HuH-7.5 (cell line): ENCODE measurements at regions not wholly inside any gene's neighbourhood (a gene's known extent, or its start where the extent isn't known, plus 50 kb on each side); places are given as distances from the start of the nearest gene placed in this dataset.

Experiments used
- DNase-seq: peaks from one replicate; pipeline ENCODE4 v3.0.0; 2011; ENCODE audit warnings: low spot score

DNA sequence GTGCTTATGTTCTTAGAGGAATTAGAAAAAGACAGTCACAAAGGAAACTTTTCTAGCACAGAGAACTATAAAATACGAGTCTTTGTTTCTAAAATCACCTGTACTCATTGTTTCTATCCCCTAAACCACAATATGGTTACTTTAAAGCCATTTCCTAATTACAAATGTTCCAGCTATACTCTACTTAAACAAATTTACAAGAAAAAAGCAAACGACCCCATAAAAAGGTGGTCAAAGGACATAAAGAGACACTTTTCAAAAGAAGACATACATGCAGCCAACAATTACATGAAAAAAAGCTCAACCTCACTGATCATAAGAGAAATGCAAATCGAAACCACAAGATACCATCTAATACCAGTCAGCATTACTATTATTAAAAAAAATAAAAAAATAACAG lies 447.3 kb downstream of the RAB28 start:
- no peak for DNase-seq

DNA sequence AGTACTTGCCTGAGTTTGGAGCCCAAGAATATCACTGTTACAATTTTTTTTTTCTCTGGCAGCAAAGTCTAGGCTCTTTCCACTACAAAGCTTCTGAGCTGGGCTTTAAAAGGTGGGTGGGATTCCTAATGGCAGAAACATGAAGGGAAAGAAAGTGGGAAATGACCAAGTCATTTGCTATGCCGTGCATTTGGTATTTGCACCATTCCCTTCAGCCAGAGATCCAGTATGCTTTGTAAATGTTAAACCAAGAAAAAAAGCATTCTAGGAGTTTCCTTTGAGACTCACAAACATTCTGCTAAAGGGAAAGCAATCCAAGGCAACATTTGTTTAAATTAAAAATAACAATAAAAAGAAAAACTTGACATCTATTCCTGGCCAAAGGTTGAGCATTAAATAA lies 451.2 kb downstream of the RAB28 start:
- DNase-seq, result no peak

DNA sequence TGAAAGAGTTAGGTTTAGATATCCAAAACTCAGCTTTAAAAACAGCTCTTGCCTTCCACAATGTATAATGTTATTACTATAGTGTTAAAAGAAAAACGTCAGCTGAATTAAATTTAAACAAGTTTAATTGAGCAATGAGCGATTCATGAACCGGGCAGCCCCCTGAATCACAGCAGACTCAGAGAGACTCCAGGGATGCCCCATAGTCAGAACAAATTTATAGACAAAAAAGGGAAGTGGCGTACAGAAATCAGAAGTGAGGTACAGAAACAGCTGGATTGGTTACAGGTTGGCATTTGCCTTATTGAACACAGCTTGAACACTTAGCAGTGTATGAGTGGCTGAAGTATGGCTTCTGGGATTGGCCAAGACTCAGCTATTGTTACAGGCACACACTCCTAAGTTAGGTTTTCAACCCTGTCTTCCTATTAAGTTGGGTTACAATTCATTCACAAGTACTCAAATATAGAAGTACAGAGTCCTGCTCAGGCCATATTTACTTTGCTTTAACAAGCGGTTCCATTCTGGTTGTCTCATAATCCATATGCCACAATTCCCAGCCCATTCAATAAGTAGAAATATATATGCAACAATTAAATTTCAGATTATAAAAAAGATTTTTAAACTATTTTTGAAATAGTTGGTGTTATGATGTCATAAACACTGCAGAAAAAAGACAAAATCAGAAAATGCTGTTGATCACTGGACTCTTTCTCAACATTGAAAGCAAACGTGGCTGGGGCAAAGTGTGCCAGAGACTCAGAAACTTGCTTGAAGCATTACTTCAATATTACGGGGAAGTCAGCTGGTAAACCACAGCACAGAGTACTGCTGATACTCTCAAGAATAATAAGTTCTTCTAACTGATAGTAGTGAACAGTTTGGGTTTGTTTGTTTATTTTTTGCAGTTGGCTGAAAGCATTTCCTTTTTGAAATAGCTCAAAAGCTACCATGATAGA lies 459.7 kb downstream of the RAB28 start:
- DNase-seq, result no peak

DNA sequence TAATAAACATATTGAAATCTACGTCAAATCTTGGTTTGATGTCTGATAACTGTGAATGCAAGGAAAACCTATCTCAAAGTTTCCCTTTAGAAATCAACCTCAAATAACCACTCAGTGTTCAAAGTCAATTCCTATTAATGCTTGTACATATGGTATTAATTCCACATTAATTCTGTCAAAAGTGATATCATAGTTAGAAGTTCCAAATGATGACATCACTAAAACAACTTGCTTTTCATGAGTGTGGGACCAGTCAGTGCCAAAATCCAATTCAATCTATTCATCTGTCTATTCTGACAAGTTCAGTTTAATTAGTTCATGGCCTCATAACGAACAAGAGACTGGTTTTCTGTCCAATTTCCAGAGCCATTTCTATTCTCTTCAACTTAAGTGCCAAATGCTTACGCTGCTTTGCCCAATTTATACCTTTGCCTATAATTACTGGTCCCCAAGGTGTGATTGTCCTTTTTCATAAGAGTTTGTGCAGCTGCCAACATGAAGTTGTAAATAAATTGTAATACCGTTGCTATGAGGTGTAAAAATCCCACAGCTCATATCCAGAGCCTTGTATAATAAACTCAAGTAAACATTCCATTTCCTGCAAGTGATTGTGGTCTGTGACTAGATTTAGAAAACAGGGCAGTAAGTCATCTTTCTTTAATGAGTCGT lies 476.2 kb downstream of the RAB28 start:
- no peak for DNase-seq

DNA sequence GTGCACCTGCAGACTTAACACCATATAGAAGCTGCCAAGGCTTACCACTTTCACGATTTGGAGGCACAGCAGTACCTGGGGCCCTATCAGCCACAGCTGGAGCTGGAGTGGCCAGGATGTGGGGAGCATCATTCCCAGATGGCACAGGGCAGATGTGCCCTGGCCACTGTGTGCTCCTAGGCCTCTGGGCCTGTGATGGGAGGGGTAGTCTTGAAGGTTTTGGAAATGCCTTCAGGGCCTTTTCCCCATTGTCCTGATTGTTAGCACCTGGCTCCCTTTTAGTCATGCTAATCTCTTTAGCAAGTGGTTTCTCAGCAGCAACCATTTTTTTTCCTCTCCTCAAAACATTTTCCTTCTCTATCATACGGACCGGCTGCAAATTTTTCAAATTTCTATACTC lies 490.2 kb downstream of the RAB28 start:
- DNase-seq, result no peak

DNA sequence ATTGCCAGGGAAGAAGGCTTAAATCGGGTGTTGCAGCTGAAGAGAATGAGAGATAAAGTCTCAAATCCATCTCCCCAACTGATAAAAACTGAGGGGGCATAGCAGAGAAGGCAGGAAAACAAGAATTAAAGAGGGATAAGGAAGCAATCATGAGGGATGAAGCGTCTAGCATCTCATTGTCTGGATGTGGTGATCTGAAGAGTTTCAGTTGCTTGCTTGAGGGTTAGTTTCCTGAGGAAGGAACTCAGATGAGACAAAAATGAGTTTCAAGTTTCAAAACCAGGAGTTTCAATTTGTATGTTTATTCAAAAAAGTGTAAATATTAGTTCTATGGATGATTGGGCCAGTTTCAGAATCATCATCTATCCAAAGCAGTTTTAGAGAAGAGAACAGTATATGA lies 496.9 kb downstream of the RAB28 start:
- no peak for DNase-seq

DNA sequence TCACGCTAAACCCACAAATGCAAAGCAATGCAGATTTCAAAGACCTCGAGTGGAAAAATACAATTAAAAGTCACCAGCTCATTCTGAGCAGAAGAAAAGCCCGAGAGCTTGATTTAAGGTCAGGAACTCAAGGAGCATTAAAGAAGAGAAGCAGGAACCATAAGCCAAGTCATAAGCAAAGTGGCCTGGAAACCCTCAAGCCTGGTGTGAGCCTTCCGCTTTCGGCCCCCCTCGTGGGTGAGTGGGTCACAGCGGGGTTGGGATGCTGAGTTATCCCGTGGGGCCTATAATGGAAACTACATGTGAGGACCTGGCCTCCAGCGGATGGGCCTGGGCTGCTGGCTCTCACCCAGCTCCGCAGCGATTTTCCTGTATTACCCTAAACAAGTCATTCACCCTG lies 504.3 kb downstream of the RAB28 start:
- no peak for DNase-seq

DNA sequence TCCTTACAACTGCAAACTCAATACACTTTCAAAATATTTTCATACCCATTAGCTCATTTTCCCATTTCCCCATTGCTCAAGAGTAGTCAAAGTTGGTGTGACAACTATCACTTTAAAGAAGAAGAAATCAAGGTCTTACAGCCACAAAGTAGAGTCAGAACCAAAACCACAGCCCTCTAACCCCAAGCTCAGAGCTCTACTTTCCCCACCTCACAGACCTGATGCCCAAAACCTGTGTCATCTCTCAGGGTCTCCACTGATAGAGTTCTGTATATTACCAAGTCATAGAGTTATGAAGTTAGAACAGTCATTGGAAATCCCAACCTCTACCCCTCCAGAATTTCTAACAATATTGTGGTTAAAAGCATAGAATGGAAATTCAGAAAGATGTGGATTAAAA lies 505.8 kb downstream of the RAB28 start:
- DNase-seq, result no peak

DNA sequence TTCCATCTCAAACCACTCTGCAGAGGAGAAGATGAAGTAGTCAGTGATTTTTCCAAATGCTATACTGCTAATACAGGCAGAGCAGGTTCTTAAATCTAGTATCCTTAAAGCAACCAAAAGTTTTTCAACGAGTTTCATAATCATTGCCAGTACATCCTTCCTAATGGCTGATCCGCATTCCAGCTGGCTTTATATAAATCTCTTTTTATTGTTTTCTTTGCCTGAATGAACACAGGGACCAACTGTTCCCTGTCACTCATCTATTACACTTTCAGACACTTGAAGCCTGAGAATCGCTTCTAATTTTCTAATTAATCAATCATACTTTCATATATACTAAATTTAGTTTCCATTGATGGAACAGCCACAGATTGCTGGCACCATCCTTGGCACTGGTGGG lies 508.6 kb downstream of the RAB28 start:
- no peak for DNase-seq

DNA sequence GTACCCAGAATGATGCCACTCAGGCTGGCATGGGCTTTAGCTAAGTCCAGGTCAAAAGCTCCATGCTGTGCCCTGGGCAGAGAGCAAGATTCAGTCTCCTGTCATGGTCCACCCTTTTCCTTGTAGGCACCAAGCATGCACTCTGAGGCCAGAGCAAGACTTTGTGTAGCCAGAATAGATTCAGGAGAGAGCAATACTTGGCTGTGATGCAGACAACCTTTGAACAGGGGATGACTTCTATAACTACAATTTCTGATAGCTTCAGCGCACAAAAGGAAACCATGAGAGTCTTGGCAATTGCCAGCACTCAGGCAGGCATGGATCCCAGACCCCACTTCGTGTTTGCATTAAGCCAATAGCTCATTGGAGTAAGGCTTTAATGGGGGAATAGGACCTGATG lies 510.6 kb downstream of the RAB28 start:
- DNase-seq, result no peak

DNA sequence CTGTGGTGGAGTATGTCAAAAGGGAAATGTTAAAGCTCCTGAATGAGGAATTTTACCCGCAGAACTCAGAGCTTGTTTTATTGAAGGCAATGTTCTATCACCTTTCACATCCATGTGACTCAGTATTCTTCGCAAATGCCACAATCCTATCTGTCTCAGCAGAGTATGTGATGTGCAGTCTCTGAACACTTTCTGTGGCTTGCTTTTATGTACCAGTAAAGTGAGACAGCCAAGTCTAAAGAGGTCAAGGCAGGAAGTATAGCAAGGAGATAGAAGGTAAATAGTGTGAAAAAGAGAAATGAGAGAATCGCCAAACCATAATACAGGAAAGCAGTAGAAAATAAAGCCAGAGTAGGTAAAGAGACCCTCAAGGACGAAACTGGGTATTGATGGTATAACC lies 515.8 kb downstream of the RAB28 start:
- no peak for DNase-seq

DNA sequence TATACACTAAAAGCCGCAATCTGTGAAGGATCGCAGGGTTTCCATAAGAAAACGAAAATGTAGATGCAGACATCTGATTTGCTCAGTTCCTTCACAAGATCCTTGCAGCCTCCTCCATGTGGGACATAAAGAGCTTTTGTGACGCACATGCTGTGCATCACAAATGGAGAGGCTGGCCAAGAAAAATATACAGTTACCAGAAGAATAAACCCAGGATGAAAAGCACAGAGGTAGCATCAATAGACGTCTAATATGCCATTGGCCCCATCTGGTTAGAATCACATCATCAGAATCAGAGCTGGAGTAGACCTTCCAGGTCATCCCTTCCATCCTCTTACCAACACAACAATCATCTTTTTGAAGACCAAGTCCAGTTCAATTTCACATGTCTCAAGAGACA lies 517.4 kb downstream of the RAB28 start:
- DNase-seq, result no peak

DNA sequence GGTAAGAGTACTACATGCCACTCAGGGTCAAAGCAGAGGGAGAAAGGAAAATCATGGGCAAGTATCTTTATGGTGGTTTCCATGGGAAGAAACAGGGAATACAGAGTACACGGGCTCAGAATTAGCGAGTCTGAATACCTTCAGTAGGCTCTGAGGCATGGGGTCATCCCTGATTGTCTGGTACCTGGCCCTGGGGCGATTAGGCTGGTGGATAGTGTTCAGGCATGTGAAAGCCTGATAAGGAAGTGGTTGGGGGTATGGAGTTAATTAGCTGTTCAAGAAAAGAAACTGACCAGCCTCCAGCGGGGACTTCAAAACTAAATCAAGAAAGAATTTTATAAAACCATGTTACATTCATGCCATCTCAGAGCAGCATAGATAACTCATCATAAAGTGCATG lies 518.8 kb downstream of the RAB28 start:
- no peak for DNase-seq

DNA sequence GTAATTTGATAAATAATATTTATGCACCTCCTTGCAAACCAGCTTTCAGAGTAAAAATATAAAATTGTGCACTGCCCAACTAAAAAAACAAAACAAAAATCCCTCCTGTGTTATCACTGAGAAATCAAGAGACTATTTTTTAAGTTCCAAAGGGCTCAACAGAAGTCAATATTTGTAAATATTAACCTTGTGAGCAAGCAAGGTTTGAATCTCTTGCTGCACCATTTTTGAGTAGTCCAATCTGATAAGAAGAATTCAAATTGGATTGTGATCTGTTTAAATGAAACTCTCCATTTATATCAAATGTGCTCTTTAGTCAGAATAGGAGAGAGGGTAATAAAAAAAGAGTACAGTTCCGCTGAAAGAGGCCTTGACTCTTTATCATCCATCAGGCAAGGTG lies 520.2 kb downstream of the RAB28 start:
- no peak for DNase-seq

DNA sequence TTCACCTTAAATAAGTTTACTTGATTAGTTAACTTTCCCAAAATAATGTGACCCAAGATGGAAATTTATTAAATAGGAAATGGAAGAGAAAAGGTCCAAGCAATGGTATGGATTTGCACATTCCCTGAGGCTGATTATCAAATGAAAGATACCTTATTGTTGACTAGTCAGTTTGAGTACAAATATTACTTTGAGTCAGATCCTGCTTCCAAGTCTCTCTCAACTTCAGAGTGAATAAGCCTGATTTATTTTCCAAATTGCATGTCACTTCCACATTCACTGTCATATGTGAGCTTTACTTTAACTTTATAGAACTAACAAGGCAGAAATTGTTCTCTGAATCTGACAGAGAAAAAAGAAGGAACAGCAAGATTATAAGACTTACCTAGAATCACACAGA lies 520.8 kb downstream of the RAB28 start:
- DNase-seq, result no peak

DNA sequence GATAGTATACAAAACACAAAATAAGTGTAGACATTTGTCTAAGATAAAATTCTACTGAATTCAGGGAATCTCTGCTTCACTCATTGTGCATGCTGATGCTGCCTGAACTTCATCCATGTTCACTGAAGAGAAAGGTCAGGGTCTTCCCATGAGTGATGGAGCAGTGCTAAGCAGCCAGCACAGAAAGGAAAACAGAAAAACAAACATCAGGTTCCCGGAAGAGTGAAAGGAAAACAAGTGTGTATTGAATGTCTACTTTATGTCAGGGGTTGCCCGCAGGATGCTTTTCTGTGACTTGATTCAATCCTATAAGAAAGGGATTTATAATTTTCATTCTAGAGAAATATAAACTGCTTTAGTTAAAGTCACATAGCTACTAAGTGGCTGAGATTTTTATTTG lies 522.4 kb downstream of the RAB28 start:
- DNase-seq, result no peak

DNA sequence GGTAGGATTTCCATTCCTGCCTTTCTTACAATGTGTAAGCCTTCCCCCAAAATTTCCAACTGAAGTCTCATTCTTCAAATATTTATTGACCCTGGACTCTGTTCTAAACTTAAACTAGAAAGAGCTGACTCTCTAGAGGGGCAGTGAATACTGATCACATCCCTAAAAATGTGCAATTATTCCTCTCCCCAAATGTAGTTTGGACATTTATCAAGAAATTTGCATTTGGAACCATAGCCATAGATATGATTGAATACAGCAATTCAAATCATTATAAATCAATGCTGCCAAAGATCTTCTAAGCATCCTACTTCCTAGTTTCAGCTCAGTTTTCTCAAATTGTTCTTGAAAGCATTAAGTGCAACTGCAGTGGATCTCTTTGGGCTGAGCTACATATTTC lies 525.7 kb downstream of the RAB28 start:
- no peak for DNase-seq

DNA sequence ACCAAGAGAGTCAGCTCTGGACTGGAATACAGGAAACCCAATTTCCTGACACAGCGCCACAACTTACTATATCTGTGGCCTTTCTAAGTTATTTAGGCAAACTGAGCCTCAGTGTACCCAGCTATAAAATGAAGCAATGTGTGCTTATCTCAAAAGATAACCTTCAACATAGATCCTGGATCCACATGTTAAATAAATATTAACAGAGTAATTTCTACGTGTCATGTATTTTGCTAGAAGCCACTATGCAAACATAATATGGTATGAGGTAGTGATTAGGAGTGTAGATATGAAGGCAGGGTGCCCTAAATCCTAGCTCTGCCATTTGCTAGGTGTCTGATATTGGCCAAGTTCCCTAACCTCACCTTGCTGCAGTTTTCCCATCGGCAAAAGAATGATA lies 527.0 kb downstream of the RAB28 start:
- DNase-seq, result no peak

DNA sequence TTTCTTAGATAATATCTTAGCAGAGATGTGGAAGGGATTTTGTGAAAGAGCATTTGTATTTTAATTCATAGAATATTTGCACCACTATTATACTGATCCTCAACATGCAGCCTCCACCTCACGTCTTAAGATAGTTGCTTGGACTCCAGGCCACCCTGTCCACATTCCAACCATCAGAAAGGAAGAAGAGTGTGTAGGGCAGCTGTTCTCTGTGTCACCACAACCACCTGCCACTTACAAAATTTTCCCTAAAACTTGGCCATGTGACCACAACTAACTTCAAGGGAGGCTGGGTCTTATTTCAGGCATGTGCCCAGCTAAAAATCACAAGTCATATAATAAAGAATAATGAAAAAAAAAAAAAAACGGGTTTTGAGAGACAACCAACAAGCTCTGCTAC lies 528.1 kb downstream of the RAB28 start:
- DNase-seq, result no peak

DNA sequence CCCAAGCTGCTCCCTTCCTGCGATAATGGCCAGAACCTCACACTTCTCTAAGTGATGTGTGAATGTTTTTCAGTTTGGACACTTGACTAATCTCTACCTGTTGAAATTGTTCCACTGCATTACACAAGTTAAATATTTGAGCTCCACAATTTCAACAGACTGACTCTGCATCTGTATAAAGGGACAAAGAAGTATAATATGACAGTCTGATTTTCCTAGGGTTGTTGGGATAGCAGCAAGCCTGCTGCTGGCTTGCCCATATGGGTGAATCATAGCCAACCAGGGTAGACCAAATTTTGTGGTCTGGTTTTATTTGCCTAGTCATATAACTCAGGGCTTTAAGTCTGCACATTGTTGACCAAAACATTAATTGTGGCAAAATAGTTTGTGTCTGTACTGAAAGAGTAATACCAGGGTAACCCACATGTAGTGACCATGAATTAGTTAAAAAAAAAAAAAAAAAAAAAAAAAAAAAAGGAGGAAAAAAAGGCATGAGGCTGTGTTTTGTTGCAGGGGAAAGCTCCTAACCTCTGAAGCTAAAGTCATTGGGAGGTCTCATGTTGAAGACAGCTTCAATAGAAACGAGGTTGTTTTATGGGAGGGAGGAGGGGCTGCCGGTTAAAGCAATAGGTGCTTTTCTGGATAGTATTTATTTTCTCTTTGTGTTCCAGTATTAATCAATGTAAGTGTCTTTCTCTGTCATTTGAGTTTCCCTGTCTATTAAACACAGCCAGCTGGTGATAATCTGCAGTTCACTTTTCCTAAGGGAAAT lies 534.2 kb downstream of the RAB28 start:
- DNase-seq, result no peak

DNA sequence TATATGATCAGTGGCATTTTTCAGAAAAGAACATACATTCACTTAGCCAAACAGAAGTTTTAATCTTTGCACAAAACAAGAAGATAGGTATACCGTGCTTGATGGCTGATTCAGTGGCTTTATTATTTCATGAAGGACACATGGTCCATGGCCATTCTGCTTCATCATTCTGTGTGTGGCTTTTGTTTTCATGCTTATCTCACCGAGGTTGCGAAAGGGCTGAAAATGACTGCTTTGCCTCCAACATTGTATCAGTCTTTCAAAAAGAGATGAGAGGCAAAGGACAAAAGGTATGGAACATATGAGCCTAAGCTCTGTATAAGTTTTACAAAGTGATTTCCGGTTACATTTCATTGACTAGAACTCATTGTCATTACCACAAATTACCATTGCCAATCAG lies 541.1 kb downstream of the RAB28 start:
- no peak for DNase-seq

DNA sequence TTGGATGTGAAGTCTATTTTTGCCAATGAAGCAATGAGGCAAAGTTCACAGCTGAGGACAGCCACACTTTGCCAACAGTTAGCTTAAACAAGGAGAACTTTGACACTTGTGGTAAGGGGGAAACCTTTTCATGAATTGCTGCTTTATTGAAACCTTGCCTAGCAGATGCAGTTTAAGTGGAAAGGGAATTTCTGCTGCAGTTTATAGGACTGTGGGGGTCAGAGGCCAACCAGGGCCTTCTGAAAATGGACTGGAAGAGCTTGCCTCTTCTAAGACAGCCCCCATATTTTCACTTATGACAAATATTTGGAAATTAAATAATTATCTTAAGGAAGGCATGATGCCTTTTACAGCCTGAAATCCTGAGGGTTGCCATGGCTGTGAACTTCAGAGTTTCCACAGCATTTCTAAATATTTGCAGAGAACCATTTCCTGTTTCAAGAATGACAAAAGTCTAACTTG lies 550.3 kb downstream of the RAB28 start:
- peak; percentile 26 for DNase-seq
